ENCODE measurements at regions not wholly inside any gene's neighbourhood (a gene's known extent, or its start where the extent isn't known, plus 50 kb on each side); places are given as distances from the start of the nearest gene placed in this dataset.

DNA sequence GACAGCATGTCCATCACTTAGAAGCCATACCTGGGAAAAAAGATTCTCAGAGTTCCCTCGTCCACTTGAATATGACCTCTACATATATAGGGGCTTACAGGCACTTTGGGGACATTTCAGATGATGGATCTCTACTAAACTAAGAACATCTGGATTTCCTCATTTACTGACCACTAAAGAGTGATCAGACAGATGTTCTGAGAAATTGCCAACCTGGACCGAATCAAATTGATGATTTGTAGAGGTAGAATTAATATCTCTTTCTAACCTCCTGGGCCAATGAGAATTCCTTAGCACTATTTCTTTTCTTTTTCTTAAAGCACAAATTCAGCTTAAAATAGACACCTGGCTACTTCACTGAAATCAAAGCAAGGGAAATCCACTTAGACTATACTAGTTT, 422.7 kb downstream of the MTRR start:
- TF ChIP-seq, protein P1, sequence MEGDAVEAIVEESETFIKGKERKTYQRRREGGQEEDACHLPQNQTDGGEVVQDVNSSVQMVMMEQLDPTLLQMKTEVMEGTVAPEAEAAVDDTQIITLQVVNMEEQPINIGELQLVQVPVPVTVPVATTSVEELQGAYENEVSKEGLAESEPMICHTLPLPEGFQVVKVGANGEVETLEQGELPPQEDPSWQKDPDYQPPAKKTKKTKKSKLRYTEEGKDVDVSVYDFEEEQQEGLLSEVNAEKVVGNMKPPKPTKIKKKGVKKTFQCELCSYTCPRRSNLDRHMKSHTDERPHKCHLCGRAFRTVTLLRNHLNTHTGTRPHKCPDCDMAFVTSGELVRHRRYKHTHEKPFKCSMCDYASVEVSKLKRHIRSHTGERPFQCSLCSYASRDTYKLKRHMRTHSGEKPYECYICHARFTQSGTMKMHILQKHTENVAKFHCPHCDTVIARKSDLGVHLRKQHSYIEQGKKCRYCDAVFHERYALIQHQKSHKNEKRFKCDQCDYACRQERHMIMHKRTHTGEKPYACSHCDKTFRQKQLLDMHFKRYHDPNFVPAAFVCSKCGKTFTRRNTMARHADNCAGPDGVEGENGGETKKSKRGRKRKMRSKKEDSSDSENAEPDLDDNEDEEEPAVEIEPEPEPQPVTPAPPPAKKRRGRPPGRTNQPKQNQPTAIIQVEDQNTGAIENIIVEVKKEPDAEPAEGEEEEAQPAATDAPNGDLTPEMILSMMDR (IDR thresholded peaks at IDR 0.05): no peak
- no peak for TF ChIP-seq POLR2A (IDR thresholded peaks at IDR 0.05)
